ENCODE measurements at regions not wholly inside any gene's neighbourhood (a gene's known extent, or its start where the extent isn't known, plus 50 kb on each side); places are given as distances from the start of the nearest gene placed in this dataset.

DNA sequence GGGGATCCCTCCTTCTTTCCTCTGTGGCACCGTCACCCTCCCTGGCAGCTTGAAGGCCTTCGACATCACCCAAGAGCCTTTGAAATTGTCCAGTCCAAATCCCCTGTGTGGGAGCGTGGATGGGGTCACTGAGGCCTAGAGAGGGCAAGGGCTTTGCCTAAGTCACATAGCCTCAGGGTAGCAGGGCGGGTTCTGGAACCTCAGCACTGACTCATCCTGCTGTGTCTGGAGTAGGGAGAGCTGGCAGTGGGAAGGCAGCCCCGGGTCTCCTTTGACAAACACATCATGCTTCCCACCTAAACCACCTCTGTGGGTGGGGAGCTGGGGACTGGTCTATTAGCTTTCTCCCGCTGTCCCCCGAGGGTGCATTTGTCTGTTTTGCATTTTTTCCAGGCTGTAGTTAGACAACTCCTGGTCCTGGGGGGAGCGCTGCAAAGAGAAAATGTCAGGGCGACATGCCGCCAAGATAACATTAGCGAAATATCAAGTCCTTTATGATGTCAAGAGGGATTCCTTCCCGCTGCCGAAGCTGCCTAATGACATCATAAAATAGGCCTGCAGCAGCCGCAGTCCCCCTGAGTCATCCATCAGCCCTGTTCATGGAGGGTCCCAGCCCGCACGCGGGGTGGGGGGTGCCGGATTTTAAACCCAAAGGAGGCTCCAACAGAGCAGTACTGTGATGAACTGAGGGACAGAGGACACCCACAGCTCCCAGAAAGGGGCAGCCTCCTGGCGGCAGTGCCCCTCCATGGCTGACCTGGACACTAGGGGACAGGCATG, 77.0 kb upstream of the POU3F1 start:
- DNase-seq = no peak

GRCh38 chr1:38121231-38121680, 74.7 kb upstream of the POU3F1 start:
- no peak for DNase-seq

DNA sequence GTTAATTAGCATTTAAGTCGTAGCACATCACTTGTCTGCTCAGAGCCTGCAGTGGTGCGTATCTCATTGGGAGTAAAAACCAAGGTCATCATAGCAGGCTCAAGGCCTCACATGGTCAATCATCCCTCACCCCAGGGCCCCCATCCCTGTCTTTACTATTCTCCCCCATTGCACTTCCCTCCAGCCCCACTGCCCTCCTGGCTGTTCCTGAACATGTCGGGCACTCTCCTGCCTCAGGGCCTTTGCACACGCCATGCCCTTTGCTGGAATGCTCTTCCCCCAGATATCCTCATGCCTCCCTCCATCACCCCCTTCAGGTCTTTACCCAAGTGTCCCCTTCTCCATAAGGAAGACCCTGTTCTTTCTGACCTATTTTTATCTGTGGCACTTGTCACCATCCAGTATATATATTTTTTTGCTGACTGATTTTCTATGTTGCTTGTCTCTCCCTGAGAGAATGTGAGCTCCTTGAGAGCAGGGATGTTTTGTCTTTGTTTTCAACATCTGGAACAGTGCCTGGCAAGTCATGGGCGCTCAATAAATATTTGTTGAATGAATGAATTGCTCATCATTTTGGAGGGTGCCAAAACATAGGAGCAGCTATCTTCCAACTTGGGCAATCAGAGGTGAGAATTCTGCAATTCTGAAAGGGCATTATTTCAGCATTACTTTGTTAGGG, 74.1 kb upstream of the POU3F1 start:
- no peak for DNase-seq

- DNase-seq = no peak
These were observed 72.4 kb upstream of the POU3F1 start for GRCh38 chr1:38118976-38119375.

DNA sequence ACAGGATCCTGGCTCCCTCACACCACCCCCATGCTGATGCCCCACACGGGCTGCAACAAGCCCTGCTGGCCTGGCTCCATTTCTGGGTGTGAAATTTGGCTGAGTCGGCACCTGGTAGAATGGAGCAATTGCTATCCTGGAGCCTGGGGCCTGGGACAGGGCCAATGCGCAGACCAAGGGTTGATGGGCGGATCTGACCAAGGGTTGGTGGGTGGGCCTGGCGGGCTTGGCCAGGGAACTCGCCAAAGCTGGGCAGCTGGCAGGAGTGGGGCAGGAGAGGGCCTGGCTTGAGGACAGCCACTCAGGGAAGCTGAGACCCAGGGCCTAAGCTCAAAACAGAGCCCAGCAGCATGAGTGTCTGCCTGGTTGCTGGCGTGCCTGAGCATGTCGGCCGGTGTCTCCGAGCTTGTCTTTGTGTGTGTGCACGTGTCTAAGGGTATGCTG, 70.9 kb upstream of the POU3F1 start:
- no peak for DNase-seq

- DNase-seq = no peak
These were observed 69.1 kb upstream of the POU3F1 start for GRCh38 chr1:38115682-38116202.

- DNase-seq = no peak
These were observed 68.6 kb upstream of the POU3F1 start for GRCh38 chr1:38115226-38115625.

DNA sequence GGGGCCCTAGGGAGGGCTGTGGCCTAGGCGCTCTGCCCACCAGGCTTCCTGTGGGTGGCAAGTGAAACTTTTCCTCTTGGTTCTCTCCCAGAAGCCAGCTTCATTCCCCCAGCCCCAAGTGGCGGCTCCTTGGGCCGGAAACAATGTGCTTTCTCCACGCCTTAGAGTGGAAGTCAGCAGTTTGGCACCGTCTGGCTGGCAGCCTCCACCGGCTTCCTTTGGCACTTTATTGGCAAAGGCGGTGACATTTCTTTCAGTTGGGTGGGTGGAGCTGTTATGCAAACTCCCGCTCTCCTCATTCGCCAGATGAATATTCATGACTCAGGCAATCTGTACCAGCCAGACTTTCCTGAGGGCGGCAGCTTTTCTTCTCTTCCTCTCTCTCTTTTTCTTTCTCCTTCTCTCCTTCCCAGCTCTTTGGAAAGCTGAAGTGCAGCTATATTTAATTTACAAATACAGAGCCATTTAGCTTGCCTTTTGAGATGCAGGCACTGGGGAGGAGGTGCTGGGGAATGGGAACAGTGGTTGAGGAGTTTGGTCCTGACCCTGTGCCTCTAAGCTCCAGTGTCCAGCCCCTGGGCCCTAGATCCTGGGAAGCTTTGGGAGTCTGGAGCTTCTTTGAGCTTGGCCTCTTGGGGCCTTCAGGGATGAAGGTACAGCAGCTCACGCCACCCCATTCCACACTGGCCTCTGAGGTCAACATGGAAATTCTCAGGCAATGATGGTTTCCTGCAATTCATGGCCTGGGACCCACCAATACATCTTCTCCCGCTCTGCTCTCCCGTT, 67.8 kb upstream of the POU3F1 start:
- peak; percentile 14 for DNase-seq

DNA sequence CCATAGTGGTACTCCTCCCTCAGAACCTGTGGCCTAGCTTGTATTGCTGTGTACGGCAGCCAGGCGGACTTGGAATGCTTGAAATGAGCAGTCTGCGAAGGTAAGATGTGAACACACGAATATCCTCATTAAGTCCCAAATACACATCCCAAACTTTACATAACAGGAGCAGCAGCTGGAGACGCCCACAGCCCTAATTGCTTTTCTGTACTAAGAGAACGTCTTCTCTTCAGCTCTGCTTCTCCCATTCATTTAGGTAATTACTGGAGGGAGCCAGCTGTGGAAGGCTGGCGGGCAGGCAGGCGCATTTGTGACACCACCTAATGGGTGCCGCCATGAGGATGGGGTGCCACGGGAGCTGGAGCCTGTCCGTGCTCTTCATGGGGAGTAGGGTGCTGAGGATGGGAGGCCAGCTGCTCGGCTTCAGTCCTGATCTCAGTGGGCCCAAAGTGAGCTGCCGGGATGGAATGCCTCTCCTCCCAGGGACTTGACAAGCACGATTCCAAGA, 66.6 kb upstream of the POU3F1 start:
- DNase-seq = no peak

- no peak for DNase-seq
These were observed 65.0 kb upstream of the POU3F1 start for GRCh38 chr1:38111589-38111988.

- no peak for DNase-seq
These were observed 58.7 kb upstream of the POU3F1 start for GRCh38 chr1:38105267-38105666.

- DNase-seq = no peak
These were observed 56.0 kb upstream of the POU3F1 start for GRCh38 chr1:38102636-38103035.

GRCh38 chr1:38101037-38101785, 54.6 kb upstream of the POU3F1 start:
- no peak for DNase-seq

GRCh38 chr1:38098101-38098847, 51.7 kb upstream of the POU3F1 start:
- DNase-seq = no peak

DNA sequence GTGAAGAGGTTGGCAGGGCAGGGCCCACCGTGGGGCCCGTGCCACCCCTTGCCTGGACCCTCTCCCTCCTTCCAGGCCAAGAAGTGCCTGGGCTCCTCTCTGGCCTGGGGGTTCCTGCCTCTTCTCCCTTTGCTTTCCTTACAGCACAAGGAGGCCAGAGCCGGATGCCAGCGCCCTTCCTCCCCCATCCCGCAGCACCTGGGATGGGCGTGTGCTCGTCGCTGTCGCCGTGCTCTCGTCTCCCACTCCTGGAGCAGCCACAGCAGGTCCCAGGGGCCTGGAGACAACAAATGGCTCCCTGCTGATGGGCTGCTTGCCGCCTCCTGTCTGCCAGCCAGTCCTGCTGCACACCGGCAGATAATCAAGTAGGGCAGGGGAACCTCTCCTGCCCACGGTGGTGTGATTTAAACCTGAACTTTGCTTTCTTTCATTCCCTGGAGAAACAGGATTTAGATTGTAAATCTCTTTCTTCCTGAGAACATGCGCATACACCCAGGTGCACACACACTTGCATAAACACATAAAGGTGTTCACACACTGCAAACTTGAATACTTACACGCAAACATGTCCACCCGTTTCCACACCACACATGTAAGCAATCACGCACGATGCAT, 50.8 kb upstream of the POU3F1 start:
- no peak for DNase-seq
